Heart right ventricle (tissue), 16 donors: ENCODE measurements at regions not wholly inside any gene's neighbourhood (a gene's known extent, or its start where the extent isn't known, plus 50 kb on each side); places are given as distances from the start of the nearest gene placed in this dataset.

Experiments used
- ATAC-seq, 8 donors: fragments of 200-7000 bp; cut with Tn5 transposase; one replicate each; pipeline ENCODE4 v1.9.1; 2020; ENCODE audit warnings: mild to moderate bottlenecking in 8 of 8, moderate library complexity in 8 of 8, moderate number of reproducible peaks in 1 of 8
- DNase-seq, 2 donors: peaks; one replicate each; pipeline ENCODE4 v3.0.0-alpha.2; 2020
- H3K27ac ChIP-seq, 10 donors: fragments of 200-600 bp; sonication (generic) in 2 of 10; one replicate each; pipeline versions ENCODE4 v1.5.0 to v1.8.0; 2020 to 2022; ENCODE audit warnings: mild to moderate bottlenecking in 3 of 10
- H3K27me3 ChIP-seq, 7 donors: fragments of 200-600 bp; one replicate each; pipeline ENCODE4 v1.8.0; 2021 to 2022; ENCODE audit warnings: mild to moderate bottlenecking in 2 of 7
- H3K36me3 ChIP-seq, 9 donors: fragments of 200-600 bp; sonication (generic) in 1 of 9; one replicate each; pipeline versions ENCODE4 v1.5.0 to v1.8.0; 2020 to 2022; ENCODE audit warnings: mild to moderate bottlenecking in 2 of 9
- H3K4me1 ChIP-seq, 9 donors: fragments of 200-600 bp; sonication (generic) in 1 of 9; one replicate each; pipeline versions ENCODE4 v1.5.0 to v1.8.0; 2020 to 2022; ENCODE audit warnings: mild to moderate bottlenecking in 4 of 9
- H3K4me3 ChIP-seq, 10 donors: fragments of 200-600 bp; sonication (generic) in 2 of 10; one replicate each; pipeline versions ENCODE4 v1.5.0 to v1.8.0; 2020 to 2022; ENCODE audit warnings: mild to moderate bottlenecking in 7 of 10, moderate library complexity in 2 of 10
- H3K9me3 ChIP-seq, 11 donors: fragments of 200-600 bp in 10 of 11; sonication (generic) in 2 of 11; one replicate each; pipeline versions ENCODE4 v1.5.0 to v1.8.0; 2013 to 2022; ENCODE audit warnings: mild to moderate bottlenecking in 2 of 11, control low read depth in 1 of 11, moderate library complexity in 1 of 11
- WGBS, 2 donors: extraction: QIAGEN DNeasy Blood & Tissue Kit; methylation state at CpG; one replicate each; pipeline ENCODE4 v1.1.7; 2013; ENCODE audit warnings: inconsistent platforms in 1 of 2; 5-methylcytosine and 5-hydroxymethylcytosine counted together
- intact Hi-C, 10 donors: fragments of 100-400 bp; cut with DNase I; formaldehyde crosslinking; loops; one replicate each; pipeline versions ENCODE4 v1.11.1 to v1.14.2; 2022
- TF ChIP-seq, protein P1 (sequence below), 9 donors: fragments of 200-600 bp; sonication (generic) in 2 of 9; IDR thresholded peaks; one replicate each; pipeline versions ENCODE4 v1.5.0 to v1.8.0; 2021 to 2022; ENCODE audit warnings: antibody characterized with exemption in 9 of 9, mild to moderate bottlenecking in 5 of 9, moderate library complexity in 1 of 9
- donor health status: Arrhythmogenic right ventricular cardiomyopathy.
- donor health status: ischemic (EF 13 %, LVEDD 7.1; RV severe dilation, severe dysfunction).
- donor health status: healthy with polysubstance abuse.
- donor health status: DM: no; HTN: yes; CAD: no.
- donor health status: DM: no; HTN: no; CAD: no.
- donor health status: ischemic (EF 25% LVEDD 6.9; RV normal size, moderate dysfunction).
- donor health status: ischemic (EF 25% LVEDD 5.7; RV mildly dilated, moderate dysfunction).
- donor health status: healthy.
- donor health status: DM: yes; HTN: yes; CAD: no.
- donor health status: Ischemic cardiomyopathy.
- donor health status: ischemic (EF 35%, LVEDD 5.7; RV mildly dilated, moderate dysfunction).
- donor health status: nonischemic (EF 11% LVEDD 7.7; RV severe dilation, severe dysfunction).
- donor health status: DM: yes; HTN: yes; CAD: no.
- donor health status: PGD.
- donor health status: ischemic (EF 29% LVEDD 5.4; RV normal size, mild dysfunction).
- donor health status: nonischemic (EF 23%, LVEDD 6.1; RV moderate dilation, normal function).

DNA sequence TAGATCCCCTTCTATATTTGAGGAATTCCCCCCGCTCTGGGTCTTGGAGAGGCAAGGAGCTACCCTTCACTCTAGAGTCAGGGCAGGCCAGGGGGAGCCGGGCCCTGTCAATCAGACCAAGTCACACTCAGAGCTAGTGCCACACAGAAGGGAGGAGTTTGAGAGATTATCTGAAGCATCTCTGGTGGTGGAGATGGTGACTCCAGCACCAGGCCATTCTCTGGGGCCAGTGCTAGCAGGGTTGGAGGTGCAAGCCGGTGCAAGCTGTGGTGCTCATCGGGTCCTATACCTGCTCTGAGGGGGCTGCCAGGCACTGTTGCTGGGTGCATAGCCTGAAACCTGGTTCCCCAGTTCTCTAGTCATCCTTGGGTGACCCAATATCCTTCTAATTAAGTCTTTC, 201.2 kb downstream of the COPRS start:
- TF ChIP-seq, protein P1, sequence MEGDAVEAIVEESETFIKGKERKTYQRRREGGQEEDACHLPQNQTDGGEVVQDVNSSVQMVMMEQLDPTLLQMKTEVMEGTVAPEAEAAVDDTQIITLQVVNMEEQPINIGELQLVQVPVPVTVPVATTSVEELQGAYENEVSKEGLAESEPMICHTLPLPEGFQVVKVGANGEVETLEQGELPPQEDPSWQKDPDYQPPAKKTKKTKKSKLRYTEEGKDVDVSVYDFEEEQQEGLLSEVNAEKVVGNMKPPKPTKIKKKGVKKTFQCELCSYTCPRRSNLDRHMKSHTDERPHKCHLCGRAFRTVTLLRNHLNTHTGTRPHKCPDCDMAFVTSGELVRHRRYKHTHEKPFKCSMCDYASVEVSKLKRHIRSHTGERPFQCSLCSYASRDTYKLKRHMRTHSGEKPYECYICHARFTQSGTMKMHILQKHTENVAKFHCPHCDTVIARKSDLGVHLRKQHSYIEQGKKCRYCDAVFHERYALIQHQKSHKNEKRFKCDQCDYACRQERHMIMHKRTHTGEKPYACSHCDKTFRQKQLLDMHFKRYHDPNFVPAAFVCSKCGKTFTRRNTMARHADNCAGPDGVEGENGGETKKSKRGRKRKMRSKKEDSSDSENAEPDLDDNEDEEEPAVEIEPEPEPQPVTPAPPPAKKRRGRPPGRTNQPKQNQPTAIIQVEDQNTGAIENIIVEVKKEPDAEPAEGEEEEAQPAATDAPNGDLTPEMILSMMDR (IDR thresholded peaks at IDR 0.05) = no peak
- H3K27ac ChIP-seq = no peak overlapping the region
- no peaks in the 10 kb centered on the region for H3K4me1 ChIP-seq
- no peak overlapping the region for H3K4me3 ChIP-seq
- 96 to 98% methylated on average over 4 of the region's 4 CpGs for WGBS, 2 donors
- H3K9me3 ChIP-seq = peaks cover 0 to 10% (median 5%) of the 10 kb centered on the region in 11 donors
- no peak for ATAC-seq
- intact Hi-C loops = no loop called here
- no peaks in the 10 kb centered on the region for H3K27me3 ChIP-seq
- no peak for DNase-seq
- no peaks in the 10 kb centered on the region for H3K36me3 ChIP-seq

DNA sequence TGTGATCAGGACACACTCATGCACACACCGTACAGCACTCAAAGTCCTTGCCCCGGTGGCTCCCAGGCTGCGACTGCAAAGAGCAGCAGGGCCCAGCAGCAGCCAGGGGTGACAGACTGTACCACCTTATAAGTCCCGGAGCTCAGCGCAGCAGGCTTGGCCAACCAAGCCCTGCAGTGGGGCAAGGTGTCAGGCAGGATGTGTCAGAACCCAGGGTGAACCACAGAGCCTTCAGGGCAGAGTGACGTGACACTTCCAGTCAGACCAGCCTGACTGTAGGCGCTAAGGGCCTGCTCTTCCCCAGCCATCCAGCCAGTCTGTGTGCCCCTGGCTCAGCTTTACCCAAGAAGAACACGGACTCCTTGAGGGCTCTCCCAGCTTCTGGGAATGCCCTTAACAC, 204.1 kb downstream of the COPRS start:
- no peaks in the 10 kb centered on the region for H3K27me3 ChIP-seq
- intact Hi-C loops = no loop called here
- TF ChIP-seq, protein P1 (IDR thresholded peaks at IDR 0.05) = no peak
- peak in 3 of 8 donors; percentile 7 to 60 (median 29) for ATAC-seq
- H3K4me3 ChIP-seq = no peak overlapping the region
- H3K9me3 ChIP-seq = no peaks in the 10 kb centered on the region
- H3K4me1 ChIP-seq = no peaks in the 10 kb centered on the region
- no peak overlapping the region for H3K27ac ChIP-seq
- H3K36me3 ChIP-seq = no peaks in the 10 kb centered on the region
- 91 to 96% methylated on average over 8 of the region's 8 CpGs for WGBS, 2 donors
- DNase-seq = peak in 1 of 2 donors; percentile 12

DNA sequence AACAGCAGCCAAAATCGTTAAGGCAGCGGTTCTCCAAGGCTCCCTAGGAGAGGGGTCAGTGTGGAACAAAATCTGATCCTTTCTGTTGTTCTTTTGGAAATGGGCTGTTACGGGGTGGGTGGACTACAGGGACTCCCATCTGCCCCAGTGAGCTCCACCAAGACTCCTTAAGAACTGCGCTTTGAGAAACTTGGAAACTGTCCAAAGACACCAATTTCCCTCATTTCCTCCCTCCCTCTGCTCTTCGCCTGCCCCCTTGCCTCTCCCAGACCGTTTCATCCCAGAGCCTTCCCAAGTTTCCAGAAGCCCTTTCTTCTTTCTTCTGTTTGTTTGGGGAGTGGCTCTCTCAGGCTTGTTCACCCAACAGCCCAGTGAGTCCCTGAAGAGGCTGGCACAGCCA, 205.4 kb downstream of the COPRS start:
- Histone ChIP-seq H3K4me3 (no peak overlapping the region), H3K27ac (no peak overlapping the region), H3K4me1 (no peaks in the 10 kb centered on the region), H3K27me3 (no peaks in the 10 kb centered on the region), H3K36me3 (no peaks in the 10 kb centered on the region), H3K9me3 (no peaks in the 10 kb centered on the region)
- intact Hi-C loops = no loop called here
- ATAC-seq (no peak), DNase-seq (no peak)
- TF ChIP-seq, protein P1 (IDR thresholded peaks at IDR 0.05) = no peak
- WGBS, 2 donors = 42 to 47% methylated on average over 6 of the region's 6 CpGs

DNA sequence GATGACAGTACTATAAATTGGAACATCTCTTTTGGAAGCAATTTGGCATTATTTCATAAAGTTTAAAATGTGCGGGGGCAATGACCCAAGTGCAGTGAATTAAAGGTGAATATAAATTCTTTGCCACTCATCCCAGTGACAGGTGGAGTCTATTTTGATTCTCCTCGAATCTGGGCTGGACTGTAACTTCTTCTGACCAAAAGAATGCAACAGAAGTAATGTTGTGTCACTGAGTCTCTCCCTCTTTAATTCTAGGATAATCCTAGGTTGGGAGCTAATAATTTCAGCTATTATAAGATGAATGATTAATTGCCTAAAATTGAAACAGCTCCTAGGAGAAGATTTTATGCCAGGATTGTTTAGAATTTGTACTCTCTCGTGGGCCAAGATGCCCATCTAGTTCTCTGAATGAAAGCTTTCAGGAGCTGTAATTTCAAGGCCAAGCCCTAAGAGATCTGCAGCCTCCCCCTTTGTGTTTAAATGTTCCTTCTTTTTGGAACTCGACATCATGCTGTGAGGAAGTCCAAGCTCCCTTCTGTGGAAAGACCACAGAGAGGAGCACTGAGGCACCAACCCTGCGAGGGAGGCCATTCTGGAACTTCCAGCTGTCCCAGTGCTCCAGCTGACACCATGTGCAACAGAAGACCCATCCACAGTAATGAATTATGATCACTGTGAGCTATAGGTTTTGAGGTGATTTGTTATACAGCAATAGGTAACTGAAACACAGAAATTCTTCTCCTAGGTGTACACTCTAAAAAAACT, 208.1 kb downstream of the COPRS start:
- Histone ChIP-seq H3K4me1 (no peaks in the 10 kb centered on the region), H3K36me3 (no peaks in the 10 kb centered on the region), H3K9me3 (peaks cover 0 to 7% (median 5%) of the 10 kb centered on the region in 11 donors), H3K27ac (no peak overlapping the region), H3K27me3 (no peaks in the 10 kb centered on the region), H3K4me3 (no peak overlapping the region)
- no peak for ATAC-seq
- no peak for DNase-seq
- WGBS, 2 donors = 87 to 89% methylated on average over 5 of the region's 5 CpGs
- intact Hi-C loops = no loop called here
- TF ChIP-seq, protein P1 (IDR thresholded peaks at IDR 0.05) = no peak
